ENCODE measurements at regions not wholly inside any gene's neighbourhood (a gene's known extent, or its start where the extent isn't known, plus 50 kb on each side); places are given as distances from the start of the nearest gene placed in this dataset.
"Not testable (repeated sequence)": the region's sequence is repeated elsewhere in the genome, so short reads cannot be mapped to it uniquely, and the experiment has no call there.

GRCh38 chr5:1666812-1667588, 132.6 kb downstream of the MRPL36 start:
- no peak for DNase-seq

GRCh38 chr5:1666221-1666620, 133.4 kb downstream of the MRPL36 start:
- no peak for DNase-seq

- DNase-seq, result no peak
Measured at GRCh38 chr5:1665803-1666202, 133.8 kb downstream of the MRPL36 start.

- no peak for DNase-seq
Measured at GRCh38 chr5:1665231-1665630, 134.4 kb downstream of the MRPL36 start.

GRCh38 chr5:1663186-1663585, 136.5 kb downstream of the MRPL36 start:
- no peak for DNase-seq

GRCh38 chr5:1662559-1663085, 137.0 kb downstream of the MRPL36 start:
- DNase-seq, result no peak

GRCh38 chr5:1661831-1662558, 137.6 kb downstream of the MRPL36 start:
- no peak for DNase-seq

- no peak for DNase-seq
Measured at GRCh38 chr5:1661311-1661710, 137.6 kb upstream of the LPCAT1 start.

GRCh38 chr5:1660511-1660910, 136.8 kb upstream of the LPCAT1 start:
- no peak for DNase-seq

GRCh38 chr5:1660001-1660400, 136.2 kb upstream of the LPCAT1 start:
- DNase-seq, result no peak

- no peak for DNase-seq
Measured at GRCh38 chr5:1659100-1659981, 135.6 kb upstream of the LPCAT1 start.

GRCh38 chr5:1658665-1659064, 134.9 kb upstream of the LPCAT1 start:
- DNase-seq, result no peak

- no peak for DNase-seq
Measured at GRCh38 chr5:1657161-1657741, 133.5 kb upstream of the LPCAT1 start.

- DNase-seq, result no peak
Measured at GRCh38 chr5:1656271-1656975, 132.7 kb upstream of the LPCAT1 start.

GRCh38 chr5:1655496-1656270, 131.9 kb upstream of the LPCAT1 start:
- no peak for DNase-seq

- DNase-seq, result no peak
Measured at GRCh38 chr5:1654786-1655495, 131.2 kb upstream of the LPCAT1 start.

GRCh38 chr5:1653698-1654651, 130.2 kb upstream of the LPCAT1 start:
- not testable (repeated sequence) for DNase-seq

GRCh38 chr5:1652873-1653697, 129.3 kb upstream of the LPCAT1 start:
- no peak for DNase-seq
